ENCODE measurements at regions not wholly inside any gene's neighbourhood (a gene's known extent, or its start where the extent isn't known, plus 50 kb on each side); places are given as distances from the start of the nearest gene placed in this dataset.

GRCh38 chr7:145020454-145020853 is 184.6 kb upstream of the TPK1 start:
- POLR2A ChIA-PET = no interaction called here
- FAIRE-seq = no peak
- no peaks in the 10 kb centered on the region for H3K9me3 ChIP-seq
- no peak for ATAC-seq
- H3K4me2 ChIP-seq = no peak overlapping the region
- H3K4me1 ChIP-seq = no peaks in the 10 kb centered on the region
- no peak overlapping the region for H3K4me3 ChIP-seq
- no peak for DNase-seq (ENCODE audit: low read depth in 1 of 2, low spot score in 1 of 2)
- H3K27ac ChIP-seq = no peak overlapping the region
- TF ChIP-seq, protein P1, sequence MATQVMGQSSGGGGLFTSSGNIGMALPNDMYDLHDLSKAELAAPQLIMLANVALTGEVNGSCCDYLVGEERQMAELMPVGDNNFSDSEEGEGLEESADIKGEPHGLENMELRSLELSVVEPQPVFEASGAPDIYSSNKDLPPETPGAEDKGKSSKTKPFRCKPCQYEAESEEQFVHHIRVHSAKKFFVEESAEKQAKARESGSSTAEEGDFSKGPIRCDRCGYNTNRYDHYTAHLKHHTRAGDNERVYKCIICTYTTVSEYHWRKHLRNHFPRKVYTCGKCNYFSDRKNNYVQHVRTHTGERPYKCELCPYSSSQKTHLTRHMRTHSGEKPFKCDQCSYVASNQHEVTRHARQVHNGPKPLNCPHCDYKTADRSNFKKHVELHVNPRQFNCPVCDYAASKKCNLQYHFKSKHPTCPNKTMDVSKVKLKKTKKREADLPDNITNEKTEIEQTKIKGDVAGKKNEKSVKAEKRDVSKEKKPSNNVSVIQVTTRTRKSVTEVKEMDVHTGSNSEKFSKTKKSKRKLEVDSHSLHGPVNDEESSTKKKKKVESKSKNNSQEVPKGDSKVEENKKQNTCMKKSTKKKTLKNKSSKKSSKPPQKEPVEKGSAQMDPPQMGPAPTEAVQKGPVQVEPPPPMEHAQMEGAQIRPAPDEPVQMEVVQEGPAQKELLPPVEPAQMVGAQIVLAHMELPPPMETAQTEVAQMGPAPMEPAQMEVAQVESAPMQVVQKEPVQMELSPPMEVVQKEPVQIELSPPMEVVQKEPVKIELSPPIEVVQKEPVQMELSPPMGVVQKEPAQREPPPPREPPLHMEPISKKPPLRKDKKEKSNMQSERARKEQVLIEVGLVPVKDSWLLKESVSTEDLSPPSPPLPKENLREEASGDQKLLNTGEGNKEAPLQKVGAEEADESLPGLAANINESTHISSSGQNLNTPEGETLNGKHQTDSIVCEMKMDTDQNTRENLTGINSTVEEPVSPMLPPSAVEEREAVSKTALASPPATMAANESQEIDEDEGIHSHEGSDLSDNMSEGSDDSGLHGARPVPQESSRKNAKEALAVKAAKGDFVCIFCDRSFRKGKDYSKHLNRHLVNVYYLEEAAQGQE (IDR thresholded peaks at IDR 0.05) = no peak
- TF ChIP-seq, protein P2, sequence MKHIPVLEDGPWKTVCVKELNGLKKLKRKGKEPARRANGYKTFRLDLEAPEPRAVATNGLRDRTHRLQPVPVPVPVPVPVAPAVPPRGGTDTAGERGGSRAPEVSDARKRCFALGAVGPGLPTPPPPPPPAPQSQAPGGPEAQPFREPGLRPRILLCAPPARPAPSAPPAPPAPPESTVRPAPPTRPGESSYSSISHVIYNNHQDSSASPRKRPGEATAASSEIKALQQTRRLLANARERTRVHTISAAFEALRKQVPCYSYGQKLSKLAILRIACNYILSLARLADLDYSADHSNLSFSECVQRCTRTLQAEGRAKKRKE (CRISPR knock-in tag; IDR thresholded peaks at IDR 0.05; ENCODE audit: low read depth) = no peak
- WGBS (ENCODE audit: missing lambda C conversion rate) = 15% methylated on average over 3 of the region's 3 CpGs
- CTCF ChIA-PET = no interaction called here

- no peak overlapping the region for H3K27ac ChIP-seq
- H3K4me2 ChIP-seq = no peak overlapping the region
- no peak for TF ChIP-seq CBX8 (IDR thresholded peaks at IDR 0.05)
- no peak for TF ChIP-seq SREBF2 (IDR thresholded peaks at IDR 0.05)
- no peak for TF ChIP-seq ZSCAN20 (CRISPR knock-in tag; IDR thresholded peaks at IDR 0.05)
- TF ChIP-seq NFE2L2 (conservative IDR thresholded peaks at IDR 0.05; ENCODE audit: low read length) = no peak
- TF ChIP-seq RAD21 (conservative IDR thresholded peaks at IDR 0.05 in 1 of 2, IDR thresholded peaks at IDR 0.05 in 1 of 2) = no peak
- DNase-seq (ENCODE audit: low read depth in 1 of 2, low spot score in 1 of 2) (peak in 1 of 2 experiments; percentile 1), ATAC-seq (no peak), FAIRE-seq (no peak)
- CTCF ChIA-PET = no interaction called here
- 1% methylated on average over 3 of the region's 3 CpGs for WGBS (ENCODE audit: missing lambda C conversion rate)
- no peaks in the 10 kb centered on the region for H3K9me3 ChIP-seq
- POLR2A ChIA-PET = no interaction called here
- no peaks in the 10 kb centered on the region for H3K4me1 ChIP-seq
- no peak overlapping the region for H3K4me3 ChIP-seq
Measured at GRCh38 chr7:145016068-145016467, 180.2 kb upstream of the TPK1 start.

GRCh38 chr7:145009876-145010275 is 174.0 kb upstream of the TPK1 start:
- Histone ChIP-seq H3K4me3 (no peak overlapping the region), H3K4me1 (no peaks in the 10 kb centered on the region), H3K9me3 (no peaks in the 10 kb centered on the region), H3K27ac (no peak overlapping the region), H3K4me2 (no peak overlapping the region)
- FAIRE-seq (peak; percentile 32), DNase-seq (ENCODE audit: low read depth in 1 of 2, low spot score in 1 of 2) (no peak), ATAC-seq (no peak)
- POLR2A ChIA-PET = no interaction called here
- CTCF ChIA-PET = no interaction called here
- 8% methylated on average over 3 of the region's 3 CpGs for WGBS (ENCODE audit: missing lambda C conversion rate)
- TF ChIP-seq, protein P2 (CRISPR knock-in tag; IDR thresholded peaks at IDR 0.05; ENCODE audit: low read depth) = no peak
- TF ChIP-seq RNF2 (IDR thresholded peaks at IDR 0.05; ENCODE audit: borderline replicate concordance, low read depth) (no peak), SREBF2 (IDR thresholded peaks at IDR 0.05) (no peak), BHLHE40 (IDR thresholded peaks at IDR 0.05; ENCODE audit: low read depth, low read length) (no peak), HOXA7 (CRISPR knock-in tag; IDR thresholded peaks at IDR 0.05) (no peak), CHD4 (IDR thresholded peaks at IDR 0.05; ENCODE audit: borderline replicate concordance) (no peak), SMC3 (IDR thresholded peaks at IDR 0.05) (no peak), RARB (CRISPR knock-in tag; IDR thresholded peaks at IDR 0.05) (no peak), TFCP2L1 (CRISPR knock-in tag; IDR thresholded peaks at IDR 0.05) (no peak), FOXS1 (CRISPR knock-in tag; IDR thresholded peaks at IDR 0.05) (no peak), JUNB (IDR thresholded peaks at IDR 0.05) (no peak), POLR2AphosphoS2 (conservative IDR thresholded peaks at IDR 0.05; ENCODE audit: low read length) (no peak), JUN (IDR thresholded peaks at IDR 0.05) (no peak), KDM5A (IDR thresholded peaks at IDR 0.05) (no peak), CEBPB (IDR thresholded peaks at IDR 0.05) (no peak)
- TF ChIP-seq, protein P3, sequence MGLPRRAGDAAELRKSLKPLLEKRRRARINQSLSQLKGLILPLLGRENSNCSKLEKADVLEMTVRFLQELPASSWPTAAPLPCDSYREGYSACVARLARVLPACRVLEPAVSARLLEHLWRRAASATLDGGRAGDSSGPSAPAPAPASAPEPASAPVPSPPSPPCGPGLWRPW (IDR thresholded peaks at IDR 0.05) = no peak

Measured in A549 (cell line).